ENCODE measurements at regions not wholly inside any gene's neighbourhood (a gene's known extent, or its start where the extent isn't known, plus 50 kb on each side); places are given as distances from the start of the nearest gene placed in this dataset.

GRCh38 chr16:49912721-49913120, 56.8 kb upstream of the ZNF423 start:
- TF ChIP-seq CBFB (CRISPR knock-in tag; IDR thresholded peaks at IDR 0.05; ENCODE audit: low read depth) (no peak), SMAD4 (CRISPR knock-in tag; IDR thresholded peaks at IDR 0.05) (no peak), PREB (CRISPR knock-in tag; IDR thresholded peaks at IDR 0.05; ENCODE audit: borderline replicate concordance) (no peak), IRF2 (CRISPR knock-in tag; IDR thresholded peaks at IDR 0.05; ENCODE audit: borderline replicate concordance, low read depth) (no peak), ESRRA (CRISPR knock-in tag; IDR thresholded peaks at IDR 0.05; ENCODE audit: borderline replicate concordance) (no peak), FOXP4 (CRISPR knock-in tag; IDR thresholded peaks at IDR 0.05) (no peak), NFYB (CRISPR knock-in tag; conservative IDR thresholded peaks at IDR 0.05; ENCODE audit: low read depth) (no peak)
